GM12875 (cell line): ENCODE measurements at regions not wholly inside any gene's neighbourhood (a gene's known extent, or its start where the extent isn't known, plus 50 kb on each side); places are given as distances from the start of the nearest gene placed in this dataset.

Experiments used
- H3K4me3 ChIP-seq: one replicate; pipeline ENCODE4 v1.5.1; 2011; ENCODE audit warnings: low read depth, low read length, control low read depth
- TF ChIP-seq, protein P1 (sequence below): IDR thresholded peaks from 2 replicates; pipeline ENCODE4 v1.5.1; 2011; ENCODE audit warnings: low read depth, mild to moderate bottlenecking, control low read depth, inconsistent platforms, low read length, moderate library complexity, borderline replicate concordance; ENCODE audit not compliant: insufficient read depth

DNA sequence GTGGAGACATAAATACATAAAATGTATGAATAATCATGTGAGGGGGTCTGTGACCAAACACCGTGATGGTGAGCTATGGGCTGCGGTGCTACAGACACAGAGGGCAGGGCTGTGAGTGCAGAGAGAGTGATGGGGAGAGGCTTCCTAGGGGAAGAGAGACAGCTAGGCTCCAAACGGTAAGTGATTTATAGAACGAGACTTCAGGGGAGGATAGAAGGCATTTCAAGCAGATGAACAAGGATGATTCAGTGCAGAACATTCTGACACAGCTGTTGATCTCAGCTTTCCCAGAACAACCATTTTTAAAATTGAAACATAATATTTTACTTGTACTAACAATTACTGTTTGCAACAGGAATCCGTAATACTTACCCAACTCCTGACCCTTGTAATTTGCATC is 100.7 kb downstream of the GAS1 start:
- TF ChIP-seq, protein P1, sequence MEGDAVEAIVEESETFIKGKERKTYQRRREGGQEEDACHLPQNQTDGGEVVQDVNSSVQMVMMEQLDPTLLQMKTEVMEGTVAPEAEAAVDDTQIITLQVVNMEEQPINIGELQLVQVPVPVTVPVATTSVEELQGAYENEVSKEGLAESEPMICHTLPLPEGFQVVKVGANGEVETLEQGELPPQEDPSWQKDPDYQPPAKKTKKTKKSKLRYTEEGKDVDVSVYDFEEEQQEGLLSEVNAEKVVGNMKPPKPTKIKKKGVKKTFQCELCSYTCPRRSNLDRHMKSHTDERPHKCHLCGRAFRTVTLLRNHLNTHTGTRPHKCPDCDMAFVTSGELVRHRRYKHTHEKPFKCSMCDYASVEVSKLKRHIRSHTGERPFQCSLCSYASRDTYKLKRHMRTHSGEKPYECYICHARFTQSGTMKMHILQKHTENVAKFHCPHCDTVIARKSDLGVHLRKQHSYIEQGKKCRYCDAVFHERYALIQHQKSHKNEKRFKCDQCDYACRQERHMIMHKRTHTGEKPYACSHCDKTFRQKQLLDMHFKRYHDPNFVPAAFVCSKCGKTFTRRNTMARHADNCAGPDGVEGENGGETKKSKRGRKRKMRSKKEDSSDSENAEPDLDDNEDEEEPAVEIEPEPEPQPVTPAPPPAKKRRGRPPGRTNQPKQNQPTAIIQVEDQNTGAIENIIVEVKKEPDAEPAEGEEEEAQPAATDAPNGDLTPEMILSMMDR: no peak
- no peak overlapping the region for H3K4me3 ChIP-seq

GRCh38 chr9:86843206-86843605 is 104.1 kb downstream of the GAS1 start:
- no peak overlapping the region for H3K4me3 ChIP-seq
- TF ChIP-seq, protein P1: no peak

DNA sequence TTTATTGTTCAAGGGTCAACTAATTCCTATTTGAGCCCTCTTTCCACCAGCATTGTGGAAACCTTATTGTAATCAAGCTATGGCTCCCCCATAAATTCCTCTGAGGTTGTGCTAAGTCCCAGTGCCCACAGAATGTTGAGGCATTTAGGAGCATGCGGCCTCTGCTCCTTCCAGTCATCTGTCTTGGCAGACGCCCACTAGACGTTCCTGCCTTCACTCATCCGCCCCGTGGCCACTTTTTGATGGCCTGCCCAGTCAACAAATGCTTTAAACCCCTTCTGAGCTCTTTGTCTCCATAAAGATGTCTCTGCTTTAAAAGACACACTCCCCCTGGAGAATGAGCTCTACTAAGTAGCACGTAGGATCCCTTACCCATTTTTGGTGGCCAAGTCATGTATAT is 104.7 kb downstream of the GAS1 start:
- no peak overlapping the region for H3K4me3 ChIP-seq
- TF ChIP-seq, protein P1: no peak

DNA sequence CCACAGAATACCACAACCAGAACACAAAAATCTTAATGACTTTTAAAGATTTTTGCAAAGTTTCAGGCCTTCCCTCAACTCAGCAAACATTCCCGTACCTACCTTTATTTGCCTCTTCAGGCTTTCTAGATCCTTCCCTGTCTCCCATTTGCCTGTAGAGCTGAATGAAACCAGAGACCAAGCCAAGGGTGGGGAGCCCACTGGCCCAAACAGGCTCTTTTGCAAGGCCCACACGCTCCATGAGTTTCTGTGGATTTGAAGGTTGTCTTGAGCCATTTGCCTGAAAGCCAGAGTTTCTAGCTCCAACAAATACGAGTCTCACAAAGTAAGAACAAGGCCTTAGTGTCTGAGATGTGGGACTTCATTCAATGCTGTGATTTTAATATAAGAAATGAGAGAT is 107.8 kb downstream of the GAS1 start:
- no peak overlapping the region for H3K4me3 ChIP-seq
- TF ChIP-seq, protein P1: no peak

DNA sequence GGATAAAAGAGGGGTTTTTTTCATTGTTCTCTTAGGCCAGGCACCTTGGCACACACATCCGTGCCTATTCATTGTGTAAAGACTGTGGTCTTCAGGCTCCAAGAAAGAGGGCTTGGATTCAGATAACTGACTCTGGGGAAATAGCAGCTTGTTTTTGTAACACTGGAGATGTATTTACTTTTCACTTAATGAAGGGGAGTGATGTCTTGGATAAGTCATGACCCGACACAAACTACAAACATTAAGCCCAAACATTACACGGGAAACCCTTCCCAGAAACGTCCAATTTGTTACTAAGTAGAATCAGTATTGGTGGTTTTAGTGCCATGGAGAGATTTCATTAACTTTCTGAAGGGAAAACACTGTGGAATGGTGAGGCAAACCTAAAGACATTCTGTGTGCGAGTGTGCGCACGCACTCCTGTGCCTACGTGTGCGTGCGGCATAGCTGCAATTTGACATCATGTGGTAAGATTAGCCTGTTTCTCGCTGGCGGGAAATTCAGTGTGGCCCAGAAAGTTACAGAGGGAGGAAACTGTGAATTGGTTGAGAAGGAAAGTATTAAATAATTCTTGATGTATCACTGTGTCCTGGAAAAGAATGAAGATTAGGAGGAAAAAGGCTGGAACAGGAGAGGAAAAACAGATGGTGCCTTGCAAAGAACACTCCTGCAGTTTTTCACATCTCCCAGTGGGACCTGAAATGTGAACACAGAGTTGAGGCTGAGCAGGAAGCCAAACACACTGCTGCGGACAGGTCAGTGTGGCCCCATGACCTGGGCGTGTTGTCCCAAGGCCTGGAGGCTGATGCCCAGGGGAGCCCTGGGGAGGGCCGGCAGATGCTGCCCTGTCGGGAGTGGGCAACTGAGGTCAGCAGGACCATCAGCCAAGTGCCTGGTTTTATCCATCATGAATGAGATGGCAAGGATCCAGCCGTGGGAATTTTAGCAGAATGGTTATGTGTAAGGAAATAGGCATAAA is 108.5 kb downstream of the GAS1 start:
- H3K4me3 ChIP-seq: no peak overlapping the region
- TF ChIP-seq, protein P1: no peak

- H3K4me3 ChIP-seq: no peak overlapping the region
- TF ChIP-seq, protein P1: no peak
Observed at GRCh38 chr9:86837345-86837744, 110.0 kb downstream of the GAS1 start.

GRCh38 chr9:86836797-86837196 is 110.5 kb downstream of the GAS1 start:
- no peak overlapping the region for H3K4me3 ChIP-seq
- TF ChIP-seq, protein P1: no peak
